Fibroblast of villous mesenchyme (primary cell): ENCODE measurements at regions not wholly inside any gene's neighbourhood (a gene's known extent, or its start where the extent isn't known, plus 50 kb on each side); places are given as distances from the start of the nearest gene placed in this dataset.

Source experiments
- DNase-seq: peaks from one replicate; pipeline ENCODE4 v3.0.0-alpha.2; 2010; ENCODE audit warnings: low read depth
- H3K4me3 ChIP-seq: 2 replicates; pipeline ENCODE4 v1.5.1; 2011; ENCODE audit warnings: low read depth, mild to moderate bottlenecking, low read length
- CTCF ChIP-seq: IDR thresholded peaks from 2 replicates; pipeline ENCODE4 v1.5.1; 2012; ENCODE audit warnings: low read depth, mild to moderate bottlenecking, low read length; ENCODE audit not compliant: insufficient read depth

GRCh38 chr10:31139497-31139896, 107.8 kb upstream of the ZNF438 start:
- DNase-seq = no peak
- no peak for TF ChIP-seq CTCF
- H3K4me3 ChIP-seq = no peak overlapping the region

- DNase-seq = no peak
- H3K4me3 ChIP-seq = no peak overlapping the region
- no peak for TF ChIP-seq CTCF
Measured at GRCh38 chr10:31140716-31141115, 109.1 kb upstream of the ZNF438 start.

- H3K4me3 ChIP-seq = no peak overlapping the region
- no peak for TF ChIP-seq CTCF
- peak; percentile 61 for DNase-seq
Measured at GRCh38 chr10:31142026-31142425, 110.4 kb upstream of the ZNF438 start.

GRCh38 chr10:31143331-31143935, 111.8 kb upstream of the ZNF438 start:
- no peak for TF ChIP-seq CTCF
- no peak overlapping the region for H3K4me3 ChIP-seq
- DNase-seq = no peak

- no peak for DNase-seq
- H3K4me3 ChIP-seq = no peak overlapping the region
- TF ChIP-seq CTCF = no peak
Measured at GRCh38 chr10:31145986-31146385, 114.3 kb upstream of the ZNF438 start.

GRCh38 chr10:31146491-31147209, 115.0 kb upstream of the ZNF438 start:
- no peak overlapping the region for H3K4me3 ChIP-seq
- DNase-seq = peak; percentile 84
- no peak for TF ChIP-seq CTCF
